AG08396 (cell line): ENCODE measurements at regions not wholly inside any gene's neighbourhood (a gene's known extent, or its start where the extent isn't known, plus 50 kb on each side); places are given as distances from the start of the nearest gene placed in this dataset.
A peak's percentile ranks its signal among the peaks of the same experiment; 100 is the strongest.

ENCODE experiments used
- DNase-seq: peaks from one replicate; pipeline ENCODE4 v3.0.0; 2012; ENCODE audit warnings: low spot score, mixed read lengths

GRCh38 chr6:122063076-122063475, 336.4 kb upstream of the HSF2 start:
- DNase-seq = no peak

GRCh38 chr6:122063761-122064160, 335.7 kb upstream of the HSF2 start:
- no peak for DNase-seq

GRCh38 chr6:122066200-122066599, 333.3 kb upstream of the HSF2 start:
- DNase-seq = no peak

- no peak for DNase-seq
Observed at GRCh38 chr6:122068291-122068769, 331.1 kb upstream of the HSF2 start.

GRCh38 chr6:122069932-122070331, 329.5 kb upstream of the HSF2 start:
- DNase-seq = no peak

- DNase-seq = no peak
Observed at GRCh38 chr6:122072014-122072647, 327.3 kb upstream of the HSF2 start.

GRCh38 chr6:122075084-122075838, 324.2 kb upstream of the HSF2 start:
- no peak for DNase-seq

GRCh38 chr6:122075917-122076316, 323.5 kb upstream of the HSF2 start:
- DNase-seq = no peak

GRCh38 chr6:122077603-122078002, 321.8 kb upstream of the HSF2 start:
- no peak for DNase-seq

GRCh38 chr6:122078481-122078880, 321.0 kb upstream of the HSF2 start:
- no peak for DNase-seq

- no peak for DNase-seq
Observed at GRCh38 chr6:122079916-122080315, 319.5 kb upstream of the HSF2 start.

- no peak for DNase-seq
Observed at GRCh38 chr6:122081921-122082320, 317.5 kb upstream of the HSF2 start.

- no peak for DNase-seq
Observed at GRCh38 chr6:122082370-122082769, 317.1 kb upstream of the HSF2 start.

GRCh38 chr6:122092366-122092765, 307.1 kb upstream of the HSF2 start:
- no peak for DNase-seq

GRCh38 chr6:122098201-122098678, 301.2 kb upstream of the HSF2 start:
- no peak for DNase-seq

GRCh38 chr6:122102026-122102425, 297.4 kb upstream of the HSF2 start:
- DNase-seq = no peak

GRCh38 chr6:122107256-122107852, 292.1 kb upstream of the HSF2 start:
- DNase-seq = no peak

- no peak for DNase-seq
Observed at GRCh38 chr6:122109075-122109474, 290.4 kb upstream of the HSF2 start.

GRCh38 chr6:122114717-122115116, 284.7 kb upstream of the HSF2 start:
- peak; percentile 3 for DNase-seq

- DNase-seq = no peak
Observed at GRCh38 chr6:122116119-122116834, 283.2 kb upstream of the HSF2 start.

GRCh38 chr6:122116835-122117627, 282.4 kb upstream of the HSF2 start:
- DNase-seq = no peak
